Activated naive CD8-positive, alpha-beta T cell treated with anti-CD3 and anti-CD28 coated beads, Interleukin-2, amount 50 U/mL, for 24 hours (primary cell): ENCODE measurements at regions not wholly inside any gene's neighbourhood (a gene's known extent, or its start where the extent isn't known, plus 50 kb on each side); places are given as distances from the start of the nearest gene placed in this dataset.

Experiments used
- ATAC-seq: fragments of 150-1000 bp; cut with Tn5 transposase; one replicate; pipeline ENCODE4 v1.10.0; 2021
- DNase-seq: peaks from one replicate; pipeline ENCODE4 v3.0.0; 2021
- H3K27ac Mint-ChIP-seq: one replicate; pipeline ENCODE4 v1.8.0; 2021; ENCODE audit warnings: mild to moderate bottlenecking, mixed read lengths
- H3K27me3 Mint-ChIP-seq: one replicate; pipeline ENCODE4 v1.8.0; 2021; ENCODE audit warnings: mixed read lengths
- H3K36me3 Mint-ChIP-seq: one replicate; pipeline ENCODE4 v1.8.0; 2021; ENCODE audit warnings: low read depth, mixed read lengths
- H3K4me1 Mint-ChIP-seq: one replicate; pipeline ENCODE4 v1.8.0; 2021; ENCODE audit warnings: mixed read lengths
- H3K4me3 Mint-ChIP-seq: one replicate; pipeline ENCODE4 v1.8.0; 2021; ENCODE audit warnings: mild to moderate bottlenecking, moderate library complexity, mixed read lengths
- H3K9me3 Mint-ChIP-seq: one replicate; pipeline ENCODE4 v1.8.0; 2021; ENCODE audit warnings: mixed read lengths

GRCh38 chr2:184530959-184531358, 67.4 kb upstream of the ZNF804A start:
- Mint-ChIP-seq H3K4me3 (no peak overlapping the region), H3K9me3 (peaks cover 12% of the 10 kb centered on the region), H3K36me3 (no peaks in the 10 kb centered on the region), H3K27me3 (no peaks in the 10 kb centered on the region), H3K27ac (no peak overlapping the region), H3K4me1 (no peaks in the 10 kb centered on the region)
- DNase-seq (no peak), ATAC-seq (no peak)

GRCh38 chr2:184532551-184532950, 65.8 kb upstream of the ZNF804A start:
- Mint-ChIP-seq H3K9me3 (peaks cover 5% of the 10 kb centered on the region), H3K4me3 (no peak overlapping the region), H3K27me3 (no peaks in the 10 kb centered on the region), H3K36me3 (no peaks in the 10 kb centered on the region), H3K27ac (no peak overlapping the region), H3K4me1 (no peaks in the 10 kb centered on the region)
- no peak for ATAC-seq
- DNase-seq, result no peak

GRCh38 chr2:184534986-184535385, 63.3 kb upstream of the ZNF804A start:
- Mint-ChIP-seq H3K4me3 (no peak overlapping the region), H3K27me3 (no peaks in the 10 kb centered on the region), H3K9me3 (no peaks in the 10 kb centered on the region), H3K27ac (no peak overlapping the region), H3K36me3 (no peaks in the 10 kb centered on the region), H3K4me1 (no peaks in the 10 kb centered on the region)
- no peak for ATAC-seq
- no peak for DNase-seq

GRCh38 chr2:184540246-184540789, 58.0 kb upstream of the ZNF804A start:
- H3K27ac Mint-ChIP-seq, result no peak overlapping the region
- no peaks in the 10 kb centered on the region for H3K4me1 Mint-ChIP-seq
- no peak overlapping the region for H3K4me3 Mint-ChIP-seq
- DNase-seq (no peak), ATAC-seq (no peak)
- no peaks in the 10 kb centered on the region for H3K36me3 Mint-ChIP-seq
- peaks cover 5% of the 10 kb centered on the region for H3K9me3 Mint-ChIP-seq
- H3K27me3 Mint-ChIP-seq, result no peaks in the 10 kb centered on the region

GRCh38 chr2:184541591-184541990, 56.7 kb upstream of the ZNF804A start:
- Mint-ChIP-seq H3K4me1 (no peaks in the 10 kb centered on the region), H3K4me3 (no peak overlapping the region), H3K27ac (no peak overlapping the region), H3K27me3 (no peaks in the 10 kb centered on the region), H3K36me3 (no peaks in the 10 kb centered on the region), H3K9me3 (peaks cover 5% of the 10 kb centered on the region)
- ATAC-seq (no peak), DNase-seq (no peak)

GRCh38 chr2:184543832-184544231, 54.5 kb upstream of the ZNF804A start:
- Mint-ChIP-seq H3K36me3 (no peaks in the 10 kb centered on the region), H3K4me1 (no peaks in the 10 kb centered on the region)
- no peak for ATAC-seq

More at GRCh38 chr2:184543832-184544231, 54.5 kb upstream of the ZNF804A start:
- DNase-seq, result no peak
- H3K27me3 Mint-ChIP-seq, result no peaks in the 10 kb centered on the region
- no peak overlapping the region for H3K27ac Mint-ChIP-seq
- no peak overlapping the region for H3K4me3 Mint-ChIP-seq
- H3K9me3 Mint-ChIP-seq, result peaks cover 5% of the 10 kb centered on the region
